H1 (cell line): ENCODE measurements at regions not wholly inside any gene's neighbourhood (a gene's known extent, or its start where the extent isn't known, plus 50 kb on each side); places are given as distances from the start of the nearest gene placed in this dataset.

ENCODE experiments used
- ATF2 ChIP-seq: IDR thresholded peaks from 2 replicates; pipeline ENCODE4 v1.6.1; 2012; ENCODE audit warnings: low read length, inconsistent platforms
- CHD7 ChIP-seq: fragments of 300-600 bp; sonication (generic); IDR thresholded peaks from 2 replicates; pipeline ENCODE4 v1.7.1; 2012; ENCODE audit warnings: low read length, moderate library complexity, mild to moderate bottlenecking, inconsistent platforms; ENCODE audit not compliant: insufficient replicate concordance
- CTCF ChIP-seq, 3 experiments: IDR thresholded peaks; 1 replicate in 2 of 3; 2 replicates in 1 of 3; pipeline versions ENCODE4 v1.5.1 to v1.6.1; 2011; ENCODE audit warnings: low read length in 3 of 3, mild to moderate bottlenecking in 3 of 3, inconsistent platforms in 2 of 3, low read depth in 1 of 3, moderate library complexity in 1 of 3; ENCODE audit not compliant: insufficient read depth in 1 of 3; ENCODE audit errors: control extremely low read depth in 1 of 3
- JUN ChIP-seq: IDR thresholded peaks from 2 replicates; pipeline ENCODE4 v1.6.1; 2011; ENCODE audit warnings: low read depth, mild to moderate bottlenecking, improper control_type of control experiment, low read length
- RXRA ChIP-seq: IDR thresholded peaks from 2 replicates; pipeline ENCODE4 v1.6.1; 2011; ENCODE audit warnings: low read depth, mild to moderate bottlenecking, low read length, moderate library complexity; ENCODE audit not compliant: insufficient read depth

- TF ChIP-seq ATF2 (no peak), JUN (no peak), CHD7 (no peak), RXRA (no peak), CTCF (IDR thresholded peaks at IDR 0.05; ENCODE audit: control extremely low read depth in 1 of 3, insufficient read depth in 1 of 3, low read depth in 1 of 3, low read length in 3 of 3) (no peak)
Observed at GRCh38 chr6:27693766-27694546, 218.2 kb downstream of the OR2B2 start (continued).
